ENCODE measurements at regions not wholly inside any gene's neighbourhood (a gene's known extent, or its start where the extent isn't known, plus 50 kb on each side); places are given as distances from the start of the nearest gene placed in this dataset.

DNA sequence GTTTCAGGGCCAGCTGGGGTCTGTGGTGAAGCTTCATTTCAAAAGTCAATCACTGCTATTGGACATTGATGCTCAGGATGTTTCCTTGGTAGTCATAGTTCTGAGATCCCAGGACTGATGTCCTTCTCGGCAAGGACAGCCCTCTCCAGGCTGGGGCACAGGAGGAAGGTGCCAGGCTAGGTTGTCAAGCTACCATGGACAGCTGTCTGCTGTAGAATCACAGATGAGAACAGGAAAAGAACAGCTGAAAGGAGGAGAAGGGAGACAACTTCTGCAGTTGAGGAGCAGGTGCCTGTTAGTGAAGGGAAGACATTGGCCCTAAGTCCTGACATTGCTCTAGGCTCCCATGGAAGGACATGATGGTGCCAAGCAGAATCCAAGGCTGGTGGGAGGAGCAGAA, 58.0 kb downstream of the XAGE2 start:
- TF ChIP-seq ZNF707 (tag by site-specific recombination; IDR thresholded peaks at IDR 0.05) (no peak), REST (tag by site-specific recombination; IDR thresholded peaks at IDR 0.05) (peak; percentile 74)
- Histone ChIP-seq H3K4me1 (ENCODE audit: control insufficient read depth, insufficient read depth, low read length) (no peaks in the 10 kb centered on the region), H3K4me3 (ENCODE audit: low read depth, low read length) (no peak overlapping the region), H3K27ac (ENCODE audit: extremely low read depth, low read depth, low read length) (no peak overlapping the region), H3K36me3 (ENCODE audit: control insufficient read depth in 2 of 2, insufficient read depth in 1 of 2, low read length in 2 of 2) (no peaks in the 10 kb centered on the region), H3K9me3 (ENCODE audit: control insufficient read depth, insufficient read depth, low read depth, low read length) (no peaks in the 10 kb centered on the region)
- CTCF ChIA-PET = no interaction called here
- POLR2A ChIA-PET = no interaction called here

- H3K36me3 ChIP-seq (ENCODE audit: control insufficient read depth in 2 of 2, insufficient read depth in 1 of 2, low read length in 2 of 2) = no peaks in the 10 kb centered on the region
- H3K9me3 ChIP-seq (ENCODE audit: control insufficient read depth, insufficient read depth, low read depth, low read length) = no peaks in the 10 kb centered on the region
- H3K27ac ChIP-seq (ENCODE audit: extremely low read depth, low read depth, low read length) = no peak overlapping the region
- ChIA-PET CTCF (no interaction called here), POLR2A (no interaction called here)
- no peak overlapping the region for H3K4me3 ChIP-seq (ENCODE audit: low read depth, low read length)
- H3K4me1 ChIP-seq (ENCODE audit: control insufficient read depth, insufficient read depth, low read length) = no peaks in the 10 kb centered on the region
- TF ChIP-seq FEZF1 (tag by site-specific recombination; IDR thresholded peaks at IDR 0.05) (no peak), PRDM6 (tag by site-specific recombination; IDR thresholded peaks at IDR 0.05) (0 out of 2 replicates have a peak, but pooled peaks have one; percentile 8), ZNF221 (tag by site-specific recombination; IDR thresholded peaks at IDR 0.05; ENCODE audit: borderline replicate concordance) (no peak), ZNF596 (tag by site-specific recombination; IDR thresholded peaks at IDR 0.05) (no peak)
- TF ChIP-seq, protein P1, sequence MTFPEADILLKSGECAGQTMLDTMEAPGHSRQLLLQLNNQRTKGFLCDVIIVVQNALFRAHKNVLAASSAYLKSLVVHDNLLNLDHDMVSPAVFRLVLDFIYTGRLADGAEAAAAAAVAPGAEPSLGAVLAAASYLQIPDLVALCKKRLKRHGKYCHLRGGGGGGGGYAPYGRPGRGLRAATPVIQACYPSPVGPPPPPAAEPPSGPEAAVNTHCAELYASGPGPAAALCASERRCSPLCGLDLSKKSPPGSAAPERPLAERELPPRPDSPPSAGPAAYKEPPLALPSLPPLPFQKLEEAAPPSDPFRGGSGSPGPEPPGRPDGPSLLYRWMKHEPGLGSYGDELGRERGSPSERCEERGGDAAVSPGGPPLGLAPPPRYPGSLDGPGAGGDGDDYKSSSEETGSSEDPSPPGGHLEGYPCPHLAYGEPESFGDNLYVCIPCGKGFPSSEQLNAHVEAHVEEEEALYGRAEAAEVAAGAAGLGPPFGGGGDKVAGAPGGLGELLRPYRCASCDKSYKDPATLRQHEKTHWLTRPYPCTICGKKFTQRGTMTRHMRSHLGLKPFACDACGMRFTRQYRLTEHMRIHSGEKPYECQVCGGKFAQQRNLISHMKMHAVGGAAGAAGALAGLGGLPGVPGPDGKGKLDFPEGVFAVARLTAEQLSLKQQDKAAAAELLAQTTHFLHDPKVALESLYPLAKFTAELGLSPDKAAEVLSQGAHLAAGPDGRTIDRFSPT (tag by site-specific recombination; IDR thresholded peaks at IDR 0.05) = no peak
Measured at GRCh38 chrX:52437212-52437611, 58.4 kb upstream of the XAGE1A start.

Data from HEK293 (cell line).